ENCODE measurements at regions not wholly inside any gene's neighbourhood (a gene's known extent, or its start where the extent isn't known, plus 50 kb on each side); places are given as distances from the start of the nearest gene placed in this dataset.

DNA sequence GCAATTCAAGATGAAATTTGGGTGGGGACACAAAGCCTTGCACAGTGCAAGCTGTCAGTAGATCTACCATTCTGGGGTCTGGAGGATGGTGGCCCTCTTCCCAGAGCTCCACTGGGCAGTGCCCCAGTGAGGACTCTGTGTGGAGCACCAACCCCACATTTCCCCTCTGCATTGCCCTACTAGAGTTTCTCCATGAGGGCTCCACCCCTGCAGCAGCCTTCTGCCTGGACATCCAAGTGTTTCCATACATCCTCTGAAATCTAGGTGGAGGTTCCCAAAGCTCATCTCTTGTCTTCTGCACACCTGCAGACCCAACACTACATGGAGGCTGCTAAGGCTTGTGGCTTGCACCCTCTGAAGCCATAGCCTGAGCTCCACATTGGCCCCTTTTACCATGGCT is 402.3 kb downstream of the RAB28 start:
- DNase-seq, result no peak
- intact Hi-C loops (cut with DNase I), result no loop called here
- H3K4me3 ChIP-seq, result no peak overlapping the region
- no peaks in the 10 kb centered on the region for H3K36me3 ChIP-seq (replicated peaks in 1 of 2)
- H3K27ac ChIP-seq, result no peak overlapping the region
- TF ChIP-seq, protein P1, sequence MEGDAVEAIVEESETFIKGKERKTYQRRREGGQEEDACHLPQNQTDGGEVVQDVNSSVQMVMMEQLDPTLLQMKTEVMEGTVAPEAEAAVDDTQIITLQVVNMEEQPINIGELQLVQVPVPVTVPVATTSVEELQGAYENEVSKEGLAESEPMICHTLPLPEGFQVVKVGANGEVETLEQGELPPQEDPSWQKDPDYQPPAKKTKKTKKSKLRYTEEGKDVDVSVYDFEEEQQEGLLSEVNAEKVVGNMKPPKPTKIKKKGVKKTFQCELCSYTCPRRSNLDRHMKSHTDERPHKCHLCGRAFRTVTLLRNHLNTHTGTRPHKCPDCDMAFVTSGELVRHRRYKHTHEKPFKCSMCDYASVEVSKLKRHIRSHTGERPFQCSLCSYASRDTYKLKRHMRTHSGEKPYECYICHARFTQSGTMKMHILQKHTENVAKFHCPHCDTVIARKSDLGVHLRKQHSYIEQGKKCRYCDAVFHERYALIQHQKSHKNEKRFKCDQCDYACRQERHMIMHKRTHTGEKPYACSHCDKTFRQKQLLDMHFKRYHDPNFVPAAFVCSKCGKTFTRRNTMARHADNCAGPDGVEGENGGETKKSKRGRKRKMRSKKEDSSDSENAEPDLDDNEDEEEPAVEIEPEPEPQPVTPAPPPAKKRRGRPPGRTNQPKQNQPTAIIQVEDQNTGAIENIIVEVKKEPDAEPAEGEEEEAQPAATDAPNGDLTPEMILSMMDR (IDR thresholded peaks at IDR 0.05), result no peak
- no peak for TF ChIP-seq POLR2A (IDR thresholded peaks at IDR 0.05)
- H3K27me3 ChIP-seq, result no peaks in the 10 kb centered on the region
- no peaks in the 10 kb centered on the region for H3K4me1 ChIP-seq (replicated peaks in 1 of 2)
- peaks cover 0 to 9% (median 0%) of the 10 kb centered on the region in 3 donors for H3K9me3 ChIP-seq (replicated peaks in 1 of 3)

DNA sequence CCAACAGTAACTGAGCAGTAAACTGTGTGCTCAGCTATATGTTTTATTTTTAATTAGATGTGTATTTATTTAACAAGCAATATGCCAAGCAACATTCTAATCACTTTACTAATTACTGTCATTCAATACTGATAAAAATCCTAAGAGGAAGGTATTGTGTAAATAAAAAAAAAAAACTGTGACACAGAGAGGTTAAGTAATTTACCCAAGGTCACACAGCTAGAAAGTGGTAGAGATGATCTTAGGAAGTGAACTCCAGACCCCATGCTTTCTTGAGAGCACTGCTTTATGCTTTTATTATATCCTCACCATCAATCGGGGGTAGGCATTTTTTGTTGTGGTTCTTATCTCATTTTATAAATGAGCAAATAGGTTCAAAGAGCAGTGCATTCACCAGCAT is 417.1 kb downstream of the RAB28 start:
- Histone ChIP-seq H3K36me3 (replicated peaks in 1 of 2) (no peaks in the 10 kb centered on the region), H3K4me3 (no peak overlapping the region)
- WGBS, 4 donors, result 77 to 96% (median 86%) methylated on average over 1 of the region's 1 CpG

DNA sequence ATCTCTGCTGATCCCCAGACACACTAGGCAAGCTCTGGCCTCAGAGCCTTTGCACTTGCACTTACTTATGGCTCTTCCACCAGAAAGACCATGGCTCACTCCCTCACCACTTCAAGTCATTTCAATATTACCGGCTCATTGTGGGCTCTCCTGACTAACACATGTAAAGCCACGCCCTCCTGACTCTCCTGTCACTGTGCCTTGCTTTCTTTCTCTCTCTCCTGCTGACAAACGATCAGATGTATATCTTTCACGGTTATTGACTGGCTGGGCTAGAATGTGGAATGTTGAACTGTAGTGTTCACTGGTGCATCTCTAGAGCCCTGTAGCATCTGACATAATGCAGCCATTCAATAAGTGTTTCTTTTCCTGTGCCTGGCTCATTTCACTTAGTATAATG is 425.1 kb downstream of the RAB28 start:
- H3K27me3 ChIP-seq, result no peaks in the 10 kb centered on the region
- no peak for DNase-seq
- TF ChIP-seq, protein P1 (IDR thresholded peaks at IDR 0.05), result no peak
- no peak for TF ChIP-seq POLR2A (IDR thresholded peaks at IDR 0.05)
- intact Hi-C loops (cut with DNase I), result no loop called here
- no peak overlapping the region for H3K27ac ChIP-seq
- H3K36me3 ChIP-seq (replicated peaks in 1 of 2), result no peaks in the 10 kb centered on the region
- no peak overlapping the region for H3K4me3 ChIP-seq
- no peaks in the 10 kb centered on the region for H3K9me3 ChIP-seq (replicated peaks in 1 of 3)
- 48 to 57% (median 55%) methylated on average over 4 of the region's 4 CpGs for WGBS, 4 donors
- no peaks in the 10 kb centered on the region for H3K4me1 ChIP-seq (replicated peaks in 1 of 2)

More for the DNA sequence above, 417.1 kb downstream of the RAB28 start:
- intact Hi-C loops (cut with DNase I), result no loop called here
- no peak for DNase-seq
- TF ChIP-seq, protein P1 (IDR thresholded peaks at IDR 0.05), result no peak
- TF ChIP-seq POLR2A (IDR thresholded peaks at IDR 0.05), result no peak
- H3K9me3 ChIP-seq (replicated peaks in 1 of 3), result no peaks in the 10 kb centered on the region
- no peaks in the 10 kb centered on the region for H3K4me1 ChIP-seq (replicated peaks in 1 of 2)
- H3K27ac ChIP-seq, result no peak overlapping the region
- H3K27me3 ChIP-seq, result no peaks in the 10 kb centered on the region

DNA sequence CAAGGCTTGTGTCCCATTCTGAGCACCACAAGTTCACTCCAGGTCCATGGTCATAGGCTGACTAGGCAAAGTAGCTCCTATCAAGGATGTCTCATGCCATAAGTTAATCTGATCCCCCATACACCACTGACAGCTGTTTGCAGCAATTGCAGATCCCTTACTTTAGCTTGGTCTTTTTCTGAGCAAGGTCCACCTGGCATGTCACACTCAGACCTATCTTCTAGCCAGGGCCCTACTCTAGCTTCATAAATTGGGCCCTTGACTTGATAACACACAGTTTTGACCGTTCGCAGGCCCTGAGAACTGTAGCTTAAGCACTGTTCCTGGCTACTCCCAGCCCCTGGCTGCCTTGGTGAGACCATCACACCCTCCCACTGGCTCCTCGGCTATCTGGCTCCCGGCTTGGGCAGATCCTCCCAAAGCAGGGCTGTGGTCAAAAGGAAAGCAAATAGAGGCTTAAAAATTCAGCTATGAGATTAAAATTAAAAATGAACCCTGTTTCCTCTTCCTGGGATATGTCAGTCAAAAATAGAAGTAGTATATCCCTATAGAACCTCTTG is 427.4 kb downstream of the RAB28 start:
- Histone ChIP-seq H3K9me3 (replicated peaks in 1 of 3) (no peaks in the 10 kb centered on the region), H3K36me3 (replicated peaks in 1 of 2) (no peaks in the 10 kb centered on the region), H3K4me3 (no peak overlapping the region), H3K27me3 (no peaks in the 10 kb centered on the region), H3K27ac (no peak overlapping the region), H3K4me1 (replicated peaks in 1 of 2) (no peaks in the 10 kb centered on the region)
- DNase-seq, result no peak
- intact Hi-C loops (cut with DNase I), result no loop called here
- WGBS, 4 donors, result 75 to 87% (median 87%) methylated on average over 4 of the region's 4 CpGs
- TF ChIP-seq, protein P1 (IDR thresholded peaks at IDR 0.05), result no peak
- TF ChIP-seq POLR2A (IDR thresholded peaks at IDR 0.05), result no peak
